HepG2 (cell line): ENCODE measurements at regions not wholly inside any gene's neighbourhood (a gene's known extent, or its start where the extent isn't known, plus 50 kb on each side); places are given as distances from the start of the nearest gene placed in this dataset.

Source experiments
- ARNT2 ChIP-seq: sonication (generic); formaldehyde crosslinking; IDR thresholded peaks from 2 replicates; pipeline ENCODE4 v1.8.0; 2022; ENCODE audit warnings: mild to moderate bottlenecking, low read depth, missing genetic modification reagents, moderate library complexity
- CSRNP2 ChIP-seq: sonication (generic); formaldehyde crosslinking; conservative IDR thresholded peaks from 2 replicates; pipeline ENCODE4 v1.8.0; 2022; ENCODE audit warnings: low read depth, missing genetic modification reagents
- HMGXB4 ChIP-seq, 2 experiments: sonication (generic) in 1 of 2; formaldehyde crosslinking in 1 of 2; IDR thresholded peaks; 2 replicates each; pipeline versions ENCODE4 v1.4.0 to v1.6.1; 2018 to 2020; ENCODE audit warnings: missing genetic modification reagents in 2 of 2, borderline replicate concordance in 1 of 2, low read depth in 1 of 2, mild to moderate bottlenecking in 1 of 2, missing biosample characterization in 1 of 2
- IRF2 ChIP-seq: IDR thresholded peaks from 2 replicates; pipeline ENCODE4 v1.6.1; 2018; ENCODE audit warnings: missing genetic modification reagents, missing compliant biosample characterization
- MEIS2 ChIP-seq: sonication (generic); formaldehyde crosslinking; IDR thresholded peaks from 2 replicates; pipeline ENCODE4 v1.9.0; 2021; ENCODE audit warnings: mild to moderate bottlenecking, missing genetic modification reagents
- NCOA1 ChIP-seq: sonication (generic); formaldehyde crosslinking; IDR thresholded peaks from 2 replicates; pipeline ENCODE4 v1.9.0; 2021; ENCODE audit warnings: missing genetic modification reagents
- NFYC ChIP-seq: IDR thresholded peaks from 2 replicates; pipeline ENCODE4 v1.6.1; 2016; ENCODE audit warnings: missing genetic modification reagents, missing compliant biosample characterization
- PAXIP1 ChIP-seq: sonication (generic); formaldehyde crosslinking; conservative IDR thresholded peaks from 2 replicates; pipeline ENCODE4 v1.4.0; 2020; ENCODE audit warnings: mild to moderate bottlenecking, missing genetic modification reagents, moderate library complexity
- RFX3 ChIP-seq: IDR thresholded peaks from 2 replicates; pipeline ENCODE4 v1.6.1; 2016; ENCODE audit warnings: missing biosample characterization, missing genetic modification reagents
- SP1 ChIP-seq, 2 experiments: fragments of 450-650 bp in 1 of 2; sonication (generic) in 1 of 2; formaldehyde crosslinking in 1 of 2; IDR thresholded peaks; 2 replicates each; pipeline versions ENCODE4 v1.4.0 to v1.6.1; 2016 to 2020; ENCODE audit warnings: missing genetic modification reagents in 1 of 2
- TBP ChIP-seq: sonication (generic); formaldehyde crosslinking; IDR thresholded peaks from 2 replicates; pipeline ENCODE4 v1.5.0; 2020; ENCODE audit warnings: missing genetic modification reagents
- ZBTB21 ChIP-seq: sonication (generic); formaldehyde crosslinking; IDR thresholded peaks from 2 replicates; pipeline ENCODE4 v1.4.0; 2020; ENCODE audit warnings: missing genetic modification reagents
- ZNF350 ChIP-seq: sonication (generic); formaldehyde crosslinking; IDR thresholded peaks from 2 replicates; pipeline ENCODE4 v1.4.0; 2020; ENCODE audit warnings: mild to moderate bottlenecking, low read depth, missing genetic modification reagents, borderline replicate concordance
- ZNF609 ChIP-seq: sonication (generic); formaldehyde crosslinking; IDR thresholded peaks from 2 replicates; pipeline ENCODE4 v1.4.0; 2020; ENCODE audit warnings: mild to moderate bottlenecking, missing genetic modification reagents, borderline replicate concordance
- ZNF644 ChIP-seq: IDR thresholded peaks from 2 replicates; pipeline ENCODE4 v1.6.1; 2016; ENCODE audit warnings: low read depth

GRCh38 chr10:25778646-25779045, 155.4 kb upstream of the MYO3A start (continued):
- no peak for TF ChIP-seq CSRNP2 (CRISPR knock-in tag)
- TF ChIP-seq IRF2 (CRISPR knock-in tag): no peak
- no peak for TF ChIP-seq PAXIP1 (CRISPR knock-in tag)
- no peak for TF ChIP-seq RFX3
- no peak for TF ChIP-seq MEIS2 (CRISPR knock-in tag)
- no peak for TF ChIP-seq ZNF609 (CRISPR knock-in tag)
- no peak for TF ChIP-seq ZNF350 (CRISPR knock-in tag)
- TF ChIP-seq TBP (CRISPR knock-in tag): no peak
- TF ChIP-seq NCOA1 (CRISPR knock-in tag): no peak
- TF ChIP-seq ZBTB21 (CRISPR knock-in tag): no peak
- TF ChIP-seq HMGXB4 (CRISPR knock-in tag; IDR thresholded peaks at IDR 0.05; ENCODE audit: borderline replicate concordance in 1 of 2, low read depth in 1 of 2): no peak
- no peak for TF ChIP-seq SP1 (IDR thresholded peaks at IDR 0.05)
- TF ChIP-seq SP1 (CRISPR knock-in tag; IDR thresholded peaks at IDR 0.05): no peak
- TF ChIP-seq NFYC: no peak
- TF ChIP-seq ZNF644 (CRISPR knock-in tag): no peak
- no peak for TF ChIP-seq ARNT2 (CRISPR knock-in tag)
